Stimulated activated naive CD8-positive, alpha-beta T cell treated with anti-CD3 and anti-CD28 coated beads, Interleukin-15, amount 100 ng/mL, for 72 hours (primary cell): ENCODE measurements at regions not wholly inside any gene's neighbourhood (a gene's known extent, or its start where the extent isn't known, plus 50 kb on each side); places are given as distances from the start of the nearest gene placed in this dataset.

ENCODE experiments used
- ATAC-seq: fragments of 150-1000 bp; cut with Tn5 transposase; 2 replicates; pipeline ENCODE4 v1.10.0; 2021; ENCODE audit warnings: mild to moderate bottlenecking, moderate library complexity
- DNase-seq, 2 donors: peaks; one replicate each; pipeline ENCODE4 v3.0.0; 2021 to 2022
- H3K27ac Mint-ChIP-seq, 2 donors: one replicate each; pipeline ENCODE4 v1.8.0; 2022; ENCODE audit warnings: mild to moderate bottlenecking in 2 of 2, mixed read lengths in 2 of 2, moderate library complexity in 2 of 2
- H3K27me3 Mint-ChIP-seq: one replicate; pipeline ENCODE4 v1.8.0; 2022; ENCODE audit warnings: mixed read lengths
- H3K4me1 Mint-ChIP-seq: one replicate; pipeline ENCODE4 v1.8.0; 2022; ENCODE audit warnings: mild to moderate bottlenecking, mixed read lengths
- H3K4me3 Mint-ChIP-seq, 2 donors: one replicate each; pipeline ENCODE4 v1.8.0; 2022; ENCODE audit warnings: mild to moderate bottlenecking in 2 of 2, mixed read lengths in 2 of 2, moderate library complexity in 1 of 2
- H3K9me3 Mint-ChIP-seq, 2 donors: one replicate each; pipeline ENCODE4 v1.8.0; 2022; ENCODE audit warnings: mixed read lengths in 2 of 2

DNA sequence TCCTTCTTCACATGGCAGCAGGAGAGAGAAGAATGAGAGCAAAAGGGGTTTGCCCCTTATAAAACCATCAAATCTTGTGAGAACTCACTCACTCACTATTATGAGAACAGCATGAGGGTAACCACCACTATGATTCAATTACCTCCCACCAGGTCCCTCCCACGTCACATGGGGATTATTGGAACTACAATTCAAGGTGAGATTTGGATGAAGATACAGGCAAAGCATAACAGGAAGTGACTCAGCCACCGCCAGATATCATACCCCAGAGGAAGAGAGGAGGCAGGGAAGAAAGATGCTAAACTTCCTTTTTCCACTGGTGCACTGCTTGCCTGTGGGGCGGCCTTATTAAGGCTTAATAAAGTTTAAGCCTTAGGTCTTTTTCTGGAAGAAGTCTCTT, 766.1 kb downstream of the KCTD8 start:
- Mint-ChIP-seq H3K27me3 (no peaks in the 10 kb centered on the region), H3K9me3 (peaks cover 6 to 9% of the 10 kb centered on the region in 2 donors), H3K4me3 (no peak overlapping the region), H3K27ac (no peak overlapping the region), H3K4me1 (peaks cover 4% of the 10 kb centered on the region)
- no peak for DNase-seq
- no peak for ATAC-seq

DNA sequence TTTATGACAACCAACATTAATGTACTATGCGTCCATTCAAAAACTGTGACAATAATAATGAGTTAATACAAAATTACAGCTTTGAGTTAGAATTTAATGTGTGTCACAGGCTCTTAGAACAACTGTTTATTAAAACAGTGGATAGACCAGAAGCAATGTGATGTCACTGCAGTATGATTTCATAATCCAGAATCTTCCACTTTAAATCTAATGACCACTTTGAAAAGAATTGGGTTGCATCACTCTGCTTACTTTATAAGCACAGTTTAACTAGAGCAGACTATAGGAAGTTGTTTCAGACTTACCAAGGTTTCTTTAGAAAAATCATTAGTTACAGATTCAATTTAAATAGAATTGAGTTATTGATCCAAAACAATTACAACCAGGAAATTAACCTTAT, 758.5 kb downstream of the KCTD8 start:
- Mint-ChIP-seq H3K9me3 (peaks cover 11 to 13% of the 10 kb centered on the region in 2 donors), H3K27me3 (no peaks in the 10 kb centered on the region), H3K27ac (no peak overlapping the region), H3K4me1 (no peaks in the 10 kb centered on the region), H3K4me3 (no peak overlapping the region)
- DNase-seq: no peak
- no peak for ATAC-seq

DNA sequence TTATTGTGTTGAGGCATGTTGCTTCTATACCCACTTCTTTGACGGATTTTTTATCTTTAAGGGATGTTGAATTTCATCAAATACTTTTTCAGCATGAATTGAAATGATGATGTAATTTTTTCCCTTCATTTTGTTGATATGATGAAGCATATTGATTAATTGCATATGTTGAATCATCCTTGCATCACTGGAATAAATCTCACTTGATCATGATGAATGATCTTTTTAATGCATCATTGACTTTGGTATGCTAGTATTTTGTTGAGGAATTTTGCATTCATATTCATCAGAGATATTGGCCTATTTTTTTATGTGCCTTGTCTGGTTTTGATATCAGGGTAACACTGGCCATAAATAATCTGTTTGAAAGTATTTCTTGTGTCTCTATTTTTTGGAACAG, 754.7 kb downstream of the KCTD8 start:
- Mint-ChIP-seq H3K9me3 (peaks cover 14 to 23% of the 10 kb centered on the region in 2 donors), H3K4me3 (no peak overlapping the region), H3K27ac (no peak overlapping the region), H3K4me1 (no peaks in the 10 kb centered on the region), H3K27me3 (no peaks in the 10 kb centered on the region)
- DNase-seq: no peak
- ATAC-seq: no peak

DNA sequence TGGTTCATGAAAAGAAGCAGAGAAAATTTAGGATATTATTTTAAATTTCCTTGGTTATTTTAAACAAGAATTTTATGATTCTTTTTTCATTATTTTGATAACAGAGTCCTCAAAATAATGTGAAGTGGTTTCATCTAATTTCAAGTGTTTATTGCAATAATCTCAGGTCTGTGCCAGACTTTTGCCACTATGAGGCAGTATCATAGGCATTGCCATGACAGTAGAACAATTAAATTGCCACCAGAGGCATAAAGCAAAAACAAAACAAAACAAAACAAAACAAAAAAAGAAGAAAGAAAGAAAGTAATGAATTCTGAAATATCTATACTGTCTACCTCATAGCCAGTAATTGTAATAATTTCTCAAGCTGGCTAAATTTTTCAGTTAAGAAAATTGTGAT, 739.2 kb downstream of the KCTD8 start:
- Mint-ChIP-seq H3K27me3 (no peaks in the 10 kb centered on the region), H3K9me3 (peaks cover 4 to 24% of the 10 kb centered on the region in 2 donors), H3K4me1 (no peaks in the 10 kb centered on the region), H3K4me3 (no peak overlapping the region), H3K27ac (no peak overlapping the region)
- DNase-seq (no peak), ATAC-seq (no peak)

DNA sequence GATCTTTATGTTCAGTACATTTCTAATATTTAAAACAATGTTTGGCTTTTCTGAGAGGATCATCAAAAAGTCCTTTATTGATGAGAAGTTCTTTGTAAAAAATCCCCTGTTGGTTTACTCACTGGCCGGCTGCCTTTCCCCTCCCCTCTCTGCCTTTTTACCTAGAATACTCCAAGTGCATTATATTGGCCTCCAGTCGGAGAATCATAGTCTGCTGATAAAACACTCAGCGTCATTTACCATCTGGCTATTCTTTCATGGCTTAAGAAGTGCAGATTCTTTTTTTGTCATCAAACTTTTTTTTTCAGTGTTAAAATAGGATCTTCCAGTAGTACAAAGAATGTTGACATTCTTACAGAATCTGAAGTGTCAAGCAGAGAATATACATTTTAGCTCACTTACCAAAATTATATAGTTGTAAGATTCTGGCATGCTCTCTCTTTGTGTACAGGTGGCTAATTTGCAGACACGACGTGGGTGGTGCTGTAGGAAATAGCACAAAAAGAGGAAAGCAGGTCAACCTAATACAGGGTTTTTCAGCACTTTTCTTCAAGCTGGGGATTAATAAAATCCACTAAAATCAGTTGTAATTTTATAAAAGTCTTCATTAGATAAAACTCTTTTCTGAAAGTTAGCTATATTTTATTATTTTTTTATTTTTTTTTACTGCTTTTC, 731.8 kb downstream of the KCTD8 start:
- no peak for ATAC-seq
- Mint-ChIP-seq H3K27me3 (no peaks in the 10 kb centered on the region), H3K9me3 (peaks cover 4 to 9% of the 10 kb centered on the region in 2 donors), H3K27ac (no peak overlapping the region), H3K4me3 (no peak overlapping the region), H3K4me1 (no peaks in the 10 kb centered on the region)
- DNase-seq: no peak

DNA sequence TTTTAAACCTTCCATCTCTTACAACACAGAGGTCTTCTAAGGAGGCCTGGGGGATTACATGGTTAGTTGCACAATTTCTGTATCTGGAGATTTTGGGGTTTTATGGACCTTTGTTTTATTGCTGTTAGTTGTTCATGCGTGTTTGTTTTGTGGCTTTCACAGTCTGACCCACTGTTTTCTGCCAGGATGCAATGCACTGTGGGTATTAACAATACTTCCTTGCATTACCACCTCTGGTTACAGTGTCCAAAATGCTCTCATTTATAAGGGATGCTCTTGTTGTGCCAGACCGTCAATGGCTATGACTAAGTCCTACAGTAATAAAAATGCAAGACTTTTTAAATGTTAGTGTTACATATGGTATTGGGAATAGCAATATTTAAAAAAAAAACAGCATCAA, 730.2 kb downstream of the KCTD8 start:
- Mint-ChIP-seq H3K9me3 (peaks cover 0 to 5% of the 10 kb centered on the region in 2 donors), H3K4me3 (no peak overlapping the region), H3K4me1 (no peaks in the 10 kb centered on the region), H3K27ac (no peak overlapping the region), H3K27me3 (no peaks in the 10 kb centered on the region)
- DNase-seq (no peak), ATAC-seq (no peak)

DNA sequence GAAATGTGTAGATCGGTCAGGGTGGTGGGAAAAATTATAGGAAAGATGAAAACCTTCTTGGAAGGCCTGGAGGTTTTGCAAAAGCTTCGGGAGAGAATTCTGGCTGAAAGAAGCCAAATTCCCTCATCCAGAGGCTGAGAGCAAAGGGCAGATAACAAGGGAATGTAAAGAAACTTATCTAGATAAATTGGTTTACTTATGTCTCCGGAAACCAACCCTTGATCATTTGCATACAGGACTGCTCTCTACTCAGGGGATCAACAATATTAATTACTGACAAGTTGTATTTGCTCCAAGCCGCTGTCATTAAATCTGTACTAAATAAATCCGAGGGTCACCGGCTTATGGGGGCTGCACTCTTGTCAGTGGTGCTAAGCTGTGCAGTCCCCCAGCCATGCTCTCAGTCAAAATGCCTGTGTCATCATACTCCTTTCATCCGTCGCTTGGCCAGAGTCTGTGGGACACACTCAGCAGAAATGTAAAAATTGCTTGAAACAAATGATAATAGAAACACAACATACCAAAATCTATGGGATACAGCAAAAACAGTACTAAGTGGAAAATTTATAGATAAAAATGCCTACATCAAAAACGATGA, 715.7 kb downstream of the KCTD8 start:
- Mint-ChIP-seq H3K27ac (no peak overlapping the region), H3K9me3 (peaks cover 11 to 25% of the 10 kb centered on the region in 2 donors), H3K4me1 (no peaks in the 10 kb centered on the region), H3K4me3 (no peak overlapping the region), H3K27me3 (no peaks in the 10 kb centered on the region)
- DNase-seq (no peak), ATAC-seq (no peak)

DNA sequence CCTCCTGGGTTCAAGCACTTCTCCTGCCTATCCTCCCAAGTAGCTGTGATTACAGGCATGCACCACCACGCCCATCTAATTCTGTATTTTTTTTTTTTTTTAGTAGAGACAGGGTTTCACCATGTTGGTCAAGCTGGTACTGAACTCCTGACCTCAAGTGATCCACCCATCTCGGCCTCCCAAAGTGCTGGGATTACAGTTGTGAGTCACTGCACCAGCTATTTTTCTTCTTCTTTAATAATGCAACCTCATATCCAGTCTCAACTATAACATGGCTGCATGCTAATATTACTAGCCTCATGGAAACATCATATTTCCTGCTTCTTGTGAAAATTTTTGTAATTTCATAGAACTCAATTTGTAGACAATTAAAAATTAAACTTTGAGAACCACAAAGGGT, 706.5 kb downstream of the KCTD8 start:
- no peak for DNase-seq

DNA sequence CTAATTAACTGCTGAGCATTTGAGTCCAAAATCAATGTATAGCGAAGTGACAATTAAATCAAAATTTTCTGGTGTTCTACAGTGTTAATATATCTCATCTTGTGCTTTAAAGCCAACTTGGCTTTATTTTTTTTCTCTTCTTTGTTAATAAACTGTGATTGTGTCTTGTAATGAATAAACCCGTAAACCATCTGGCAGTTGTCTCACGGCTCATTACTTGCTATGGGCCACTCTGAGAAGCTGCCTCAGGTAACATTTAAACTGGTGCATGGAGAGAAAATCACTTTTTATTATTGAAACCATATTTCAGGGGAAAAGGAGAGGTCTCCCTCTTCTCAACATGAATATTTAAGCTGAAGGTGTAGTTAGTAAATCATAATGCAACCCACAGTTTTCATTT, 694.0 kb downstream of the KCTD8 start:
- Mint-ChIP-seq H3K9me3 (peaks cover 0 to 15% of the 10 kb centered on the region in 2 donors), H3K4me1 (no peaks in the 10 kb centered on the region), H3K27ac (no peak overlapping the region), H3K27me3 (no peaks in the 10 kb centered on the region), H3K4me3 (no peak overlapping the region)
- DNase-seq: no peak
- ATAC-seq: no peak

More for the DNA sequence above, 706.5 kb downstream of the KCTD8 start:
- H3K27ac Mint-ChIP-seq: no peak overlapping the region
- ATAC-seq: no peak
- no peaks in the 10 kb centered on the region for H3K4me1 Mint-ChIP-seq
- H3K9me3 Mint-ChIP-seq: peaks cover 5 to 7% of the 10 kb centered on the region in 2 donors
- no peak overlapping the region for H3K4me3 Mint-ChIP-seq
- H3K27me3 Mint-ChIP-seq: no peaks in the 10 kb centered on the region

DNA sequence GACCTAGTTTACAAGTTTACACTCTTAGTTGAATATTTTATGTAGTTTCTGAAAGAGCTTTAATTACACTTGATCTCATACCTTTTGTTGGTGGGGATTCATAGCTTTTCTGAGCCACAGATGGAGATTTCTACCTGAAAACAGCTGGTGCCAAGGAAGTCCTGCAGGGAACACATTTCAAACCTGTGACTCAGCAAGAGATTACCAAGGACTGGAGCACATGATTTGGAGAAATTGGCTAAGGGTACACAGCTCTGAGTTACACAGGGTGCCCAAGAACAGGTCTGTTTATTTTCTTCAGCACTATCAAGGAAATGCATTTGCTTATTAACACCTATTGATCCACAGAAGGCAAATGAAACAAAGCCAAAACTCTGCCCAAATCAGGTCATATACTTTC, 691.5 kb downstream of the KCTD8 start:
- no peak for ATAC-seq
- Mint-ChIP-seq H3K27ac (no peak overlapping the region), H3K9me3 (peaks cover 0 to 9% of the 10 kb centered on the region in 2 donors), H3K4me1 (no peaks in the 10 kb centered on the region), H3K27me3 (no peaks in the 10 kb centered on the region), H3K4me3 (no peak overlapping the region)
- DNase-seq: no peak

DNA sequence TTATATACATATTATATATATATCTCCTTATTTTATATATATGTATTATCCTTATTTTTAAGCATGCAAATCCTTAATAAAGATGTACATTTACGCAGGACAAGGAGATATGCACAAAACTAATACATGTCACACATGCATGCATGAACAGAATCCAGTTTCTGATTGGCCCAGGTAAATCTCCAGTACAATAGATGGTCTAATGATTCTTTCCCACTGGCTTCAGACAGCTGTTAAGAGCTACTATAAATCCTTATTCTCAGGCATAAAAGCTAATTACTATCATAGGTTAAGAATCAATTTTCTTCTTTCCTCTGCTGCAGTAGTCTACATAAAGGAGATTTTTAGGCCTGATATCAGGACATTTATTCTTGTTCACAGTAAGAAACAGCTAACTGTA, 689.8 kb downstream of the KCTD8 start:
- DNase-seq (no peak), ATAC-seq (no peak)
- Mint-ChIP-seq H3K4me3 (no peak overlapping the region), H3K27ac (no peak overlapping the region), H3K27me3 (no peaks in the 10 kb centered on the region), H3K9me3 (peaks cover 0 to 6% of the 10 kb centered on the region in 2 donors), H3K4me1 (no peaks in the 10 kb centered on the region)

DNA sequence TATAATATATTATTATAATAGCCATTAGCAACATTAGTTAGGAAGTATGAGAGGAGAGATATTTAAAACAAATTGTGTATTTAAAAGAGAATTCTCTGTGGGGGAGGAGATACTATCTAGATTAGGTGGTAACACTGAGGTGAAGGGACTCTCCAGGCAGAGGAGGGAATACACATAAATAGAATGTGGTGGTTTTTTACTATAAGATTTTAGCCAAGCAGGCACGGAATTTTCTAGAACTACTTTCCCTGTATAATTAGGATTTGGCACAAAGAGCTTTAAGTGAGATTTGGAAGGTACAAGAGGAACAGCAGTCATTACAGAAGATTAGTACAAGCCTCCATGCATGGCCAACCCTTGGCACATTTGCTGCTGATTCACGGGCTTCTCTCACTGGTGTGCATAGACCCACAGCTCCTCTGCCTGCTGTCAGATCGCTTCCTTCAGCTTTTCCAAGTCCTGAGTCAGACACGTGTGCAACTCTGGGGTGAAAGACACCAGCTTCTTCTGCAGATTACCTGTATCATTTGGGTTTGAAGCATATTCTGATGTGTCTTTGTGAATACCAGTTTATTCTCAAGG, 685.5 kb downstream of the KCTD8 start:
- H3K9me3 Mint-ChIP-seq: peaks cover 6% of the 10 kb centered on the region in 2 donors
- no peaks in the 10 kb centered on the region for H3K27me3 Mint-ChIP-seq
- no peaks in the 10 kb centered on the region for H3K4me1 Mint-ChIP-seq
- H3K4me3 Mint-ChIP-seq: no peak overlapping the region
- no peak for ATAC-seq
- DNase-seq: no peak
- no peak overlapping the region for H3K27ac Mint-ChIP-seq

DNA sequence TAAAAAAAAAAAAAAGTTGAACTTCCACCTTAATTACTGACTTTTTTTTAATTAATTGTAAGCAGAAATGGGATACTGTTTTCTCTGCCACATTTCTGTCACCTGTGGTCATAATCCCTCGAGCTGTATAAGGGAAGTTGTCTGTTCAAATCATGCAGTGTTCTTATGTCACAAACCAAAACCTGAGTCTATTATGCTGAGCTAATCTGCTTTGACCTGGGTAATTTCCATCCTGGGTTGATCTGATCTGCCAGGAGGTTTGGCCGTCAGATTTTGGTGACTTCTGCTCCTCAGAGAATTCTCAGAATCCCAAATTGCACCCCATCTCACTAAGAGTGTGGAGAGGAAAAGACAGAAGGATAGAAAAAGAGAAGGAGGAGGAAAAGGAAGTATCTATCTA, 683.1 kb downstream of the KCTD8 start:
- ATAC-seq: no peak
- DNase-seq: no peak
- H3K27me3 Mint-ChIP-seq: no peaks in the 10 kb centered on the region
- H3K4me3 Mint-ChIP-seq: no peak overlapping the region
- no peaks in the 10 kb centered on the region for H3K4me1 Mint-ChIP-seq
- H3K9me3 Mint-ChIP-seq: peaks cover 6 to 8% of the 10 kb centered on the region in 2 donors
- H3K27ac Mint-ChIP-seq: no peak overlapping the region

DNA sequence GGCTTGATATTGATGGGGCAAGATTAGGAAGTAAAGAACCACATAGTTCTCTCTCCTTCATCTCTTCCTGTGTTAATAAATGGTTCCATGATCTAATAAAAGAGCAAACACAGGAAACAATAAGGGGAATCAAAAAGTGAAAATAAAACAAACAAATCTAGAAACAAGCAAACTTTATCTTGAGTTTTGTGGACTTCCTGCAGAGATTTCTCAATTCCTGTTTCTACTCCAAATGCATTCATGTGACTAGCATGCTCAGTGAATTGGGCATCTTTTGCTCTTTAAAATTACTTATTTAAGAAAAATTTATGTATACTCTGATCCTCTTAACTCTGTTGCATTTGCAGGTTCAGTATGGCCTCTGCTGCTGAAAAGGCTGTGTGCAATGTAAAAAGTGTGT, 682.0 kb downstream of the KCTD8 start:
- no peak for ATAC-seq

DNA sequence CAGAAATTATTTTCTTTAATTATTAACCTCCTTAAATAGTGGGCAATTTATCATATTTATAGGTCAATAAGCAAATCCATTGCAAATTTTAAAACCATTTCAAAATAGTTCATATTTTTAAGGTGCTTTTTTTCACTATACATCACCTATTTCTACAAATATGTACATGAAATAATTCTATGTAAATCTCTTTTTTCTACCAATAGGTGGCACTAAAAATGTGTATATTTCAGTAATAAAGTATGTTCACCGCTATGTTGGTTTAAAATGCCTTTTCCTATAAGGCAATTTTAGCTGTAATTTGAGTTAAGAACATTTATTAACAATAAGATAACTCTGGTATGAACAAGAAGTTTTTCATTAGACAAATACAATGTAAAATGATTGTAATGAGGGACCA, 672.2 kb downstream of the KCTD8 start:
- Mint-ChIP-seq H3K9me3 (no peaks in the 10 kb centered on the region), H3K4me3 (no peak overlapping the region), H3K4me1 (no peaks in the 10 kb centered on the region), H3K27me3 (no peaks in the 10 kb centered on the region), H3K27ac (no peak overlapping the region)
- ATAC-seq (no peak), DNase-seq (no peak)

More for the DNA sequence above, 682.0 kb downstream of the KCTD8 start:
- H3K4me3 Mint-ChIP-seq: no peak overlapping the region
- no peak overlapping the region for H3K27ac Mint-ChIP-seq
- peaks cover 6 to 8% of the 10 kb centered on the region in 2 donors for H3K9me3 Mint-ChIP-seq
- H3K27me3 Mint-ChIP-seq: no peaks in the 10 kb centered on the region
- DNase-seq: no peak
- H3K4me1 Mint-ChIP-seq: no peaks in the 10 kb centered on the region

DNA sequence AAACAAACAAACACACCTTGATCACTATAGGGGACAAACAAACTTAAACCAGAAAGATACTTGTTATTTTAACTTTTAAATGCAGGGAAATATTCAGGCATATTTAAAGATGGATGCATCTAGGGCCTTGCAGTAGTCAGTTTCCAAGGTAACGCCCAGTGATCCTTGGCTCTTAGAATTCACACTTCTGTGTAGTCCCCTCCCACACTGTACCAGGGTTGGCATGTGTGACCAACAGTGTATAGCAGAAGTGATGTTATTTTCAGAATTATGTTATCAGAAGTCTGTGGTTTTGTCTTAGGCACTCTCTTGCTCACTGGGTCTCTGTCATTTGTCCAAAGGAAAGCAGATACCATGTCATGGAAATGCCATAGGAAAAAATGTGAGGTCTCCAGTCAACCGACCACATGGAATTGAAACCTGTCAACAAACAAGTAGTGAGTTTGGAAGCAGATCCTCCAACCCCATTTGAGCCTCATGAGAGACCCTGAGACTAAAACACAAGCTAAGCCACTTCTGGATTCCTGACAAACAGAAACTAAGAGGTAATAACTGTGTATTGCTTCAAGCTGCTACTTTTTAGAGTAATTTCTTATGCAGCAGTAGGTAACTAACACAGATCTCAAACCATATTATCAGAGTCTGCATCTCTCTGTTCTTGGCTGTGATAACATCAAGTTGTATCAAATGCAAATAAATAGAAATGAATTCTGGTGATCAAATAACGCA, 670.3 kb downstream of the KCTD8 start:
- H3K9me3 Mint-ChIP-seq: no peaks in the 10 kb centered on the region
- no peaks in the 10 kb centered on the region for H3K27me3 Mint-ChIP-seq
- H3K27ac Mint-ChIP-seq: no peak overlapping the region
- H3K4me1 Mint-ChIP-seq: no peaks in the 10 kb centered on the region
- ATAC-seq: no peak
- no peak for DNase-seq
- H3K4me3 Mint-ChIP-seq: no peak overlapping the region
